ENCODE measurements at regions not wholly inside any gene's neighbourhood (a gene's known extent, or its start where the extent isn't known, plus 50 kb on each side); places are given as distances from the start of the nearest gene placed in this dataset.

- no peak for DNase-seq (ENCODE audit: low spot score)
- H3K4me3 ChIP-seq (ENCODE audit: low read depth in 1 of 3, low read length in 3 of 3) = no peak overlapping the region
- 96% methylated on average over 2 of the region's 2 CpGs for whole genome bisulfite sequencing
- no peaks in the 10 kb centered on the region for H3K9me3 ChIP-seq (ENCODE audit: control insufficient read depth in 4 of 4, low read length in 3 of 4)
- peaks cover 0 to 6% (median 0%) of the 10 kb centered on the region in 4 donors for H3K27me3 ChIP-seq (ENCODE audit: control insufficient read depth in 4 of 4, insufficient read depth in 4 of 4, low read length in 3 of 4)
- H3K9ac ChIP-seq (ENCODE audit: low read depth in 1 of 2, low read length in 2 of 2) = no peak overlapping the region
- H3K4me1 ChIP-seq (ENCODE audit: control insufficient read depth in 4 of 4, insufficient read depth in 4 of 4, low read length in 3 of 4) = no peaks in the 10 kb centered on the region
- TF ChIP-seq SP1 (IDR thresholded peaks at IDR 0.05) = no peak
- TF ChIP-seq YY1 (IDR thresholded peaks at IDR 0.05) = no peak
- TF ChIP-seq EGR1 (IDR thresholded peaks at IDR 0.05; ENCODE audit: low read depth in 2 of 2) = no peak
- TF ChIP-seq MAX (IDR thresholded peaks at IDR 0.05) = no peak
- no peak for TF ChIP-seq REST (IDR thresholded peaks at IDR 0.05)
- TF ChIP-seq ATF3 (IDR thresholded peaks at IDR 0.05) = no peak
- TF ChIP-seq JUND (IDR thresholded peaks at IDR 0.05) = no peak
- TF ChIP-seq FOXA1 (IDR thresholded peaks at IDR 0.05) = no peak
- no peak for TF ChIP-seq HNF4A (conservative IDR thresholded peaks at IDR 0.05)
- TF ChIP-seq CTCF (IDR thresholded peaks at IDR 0.05; ENCODE audit: low read depth, low read length, missing input control) = no peak
- H3K27ac ChIP-seq (ENCODE audit: low read depth in 1 of 2, low read length in 2 of 2) = no peak overlapping the region
- no peaks in the 10 kb centered on the region for H3K36me3 ChIP-seq (ENCODE audit: control insufficient read depth in 4 of 4, insufficient read depth in 3 of 4, low read depth in 1 of 4, low read length in 3 of 4)
Measured at GRCh38 chr4:55277011-55277410, 69.0 kb upstream of the SRD5A3 start.

- WGBS = 74% methylated on average over 1 of the region's 1 CpG
- Histone ChIP-seq H3K4me1 (ENCODE audit: control insufficient read depth in 4 of 4, insufficient read depth in 4 of 4, low read length in 3 of 4) (no peaks in the 10 kb centered on the region), H3K9ac (ENCODE audit: low read depth in 1 of 2, low read length in 2 of 2) (no peak overlapping the region), H3K4me3 (ENCODE audit: low read depth in 1 of 3, low read length in 3 of 3) (no peak overlapping the region), H3K9me3 (ENCODE audit: control insufficient read depth in 4 of 4, low read length in 3 of 4) (no peaks in the 10 kb centered on the region), H3K27me3 (ENCODE audit: control insufficient read depth in 4 of 4, insufficient read depth in 4 of 4, low read length in 3 of 4) (peaks cover 0 to 6% (median 0%) of the 10 kb centered on the region in 4 donors), H3K36me3 (ENCODE audit: control insufficient read depth in 4 of 4, insufficient read depth in 3 of 4, low read depth in 1 of 4, low read length in 3 of 4) (no peaks in the 10 kb centered on the region), H3K27ac (ENCODE audit: low read depth in 1 of 2, low read length in 2 of 2) (no peak overlapping the region)
- TF ChIP-seq ZBTB33 (IDR thresholded peaks at IDR 0.05) = no peak
- no peak for TF ChIP-seq EGR1 (IDR thresholded peaks at IDR 0.05; ENCODE audit: low read depth in 2 of 2)
- TF ChIP-seq REST (IDR thresholded peaks at IDR 0.05) = no peak
- no peak for TF ChIP-seq CTCF (IDR thresholded peaks at IDR 0.05; ENCODE audit: low read depth, low read length, missing input control)
- no peak for TF ChIP-seq NR2F2 (IDR thresholded peaks at IDR 0.05)
- no peak for TF ChIP-seq GABPA (IDR thresholded peaks at IDR 0.05 in 1 of 2, conservative IDR thresholded peaks at IDR 0.05 in 1 of 2)
- no peak for TF ChIP-seq TAF1 (conservative IDR thresholded peaks at IDR 0.05)
- TF ChIP-seq YY1 (IDR thresholded peaks at IDR 0.05) = no peak
- TF ChIP-seq JUND (IDR thresholded peaks at IDR 0.05) = no peak
- no peak for TF ChIP-seq FOXA1 (IDR thresholded peaks at IDR 0.05)
- no peak for TF ChIP-seq SP1 (IDR thresholded peaks at IDR 0.05)
- no peak for TF ChIP-seq FOXA2 (IDR thresholded peaks at IDR 0.05)
- no peak for TF ChIP-seq RAD21 (IDR thresholded peaks at IDR 0.05)
- no peak for TF ChIP-seq RXRA (IDR thresholded peaks at IDR 0.05)
- no peak for DNase-seq (ENCODE audit: low spot score)
Measured at GRCh38 chr4:55278316-55278715, 67.7 kb upstream of the SRD5A3 start.
